ENCODE measurements at regions not wholly inside any gene's neighbourhood (a gene's known extent, or its start where the extent isn't known, plus 50 kb on each side); places are given as distances from the start of the nearest gene placed in this dataset.

DNA sequence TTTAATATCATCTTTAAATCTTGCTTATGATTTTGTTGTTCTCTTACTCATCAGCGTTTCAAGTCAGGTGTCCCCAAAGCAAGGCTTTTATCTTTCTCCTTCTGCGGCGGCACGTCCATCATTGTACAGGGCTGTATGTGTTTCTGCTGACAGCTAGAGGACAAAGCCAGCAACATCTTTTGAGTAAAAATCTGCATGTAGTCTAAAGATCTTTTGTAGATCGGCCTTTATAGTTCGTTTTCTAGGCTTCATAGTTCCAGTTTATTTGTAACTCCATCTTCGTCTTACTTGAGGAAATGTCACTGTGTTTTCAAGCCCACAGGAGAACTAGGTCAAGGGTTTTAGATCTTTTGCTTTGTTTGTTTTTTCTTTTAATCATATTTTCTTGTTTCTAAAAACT is 211.4 kb upstream of the TOPAZ1 start:
- intact Hi-C loops (cut with DNase I): no loop called here
- WGBS, 2 donors: 82 to 87% methylated on average over 7 of the region's 7 CpGs

DNA sequence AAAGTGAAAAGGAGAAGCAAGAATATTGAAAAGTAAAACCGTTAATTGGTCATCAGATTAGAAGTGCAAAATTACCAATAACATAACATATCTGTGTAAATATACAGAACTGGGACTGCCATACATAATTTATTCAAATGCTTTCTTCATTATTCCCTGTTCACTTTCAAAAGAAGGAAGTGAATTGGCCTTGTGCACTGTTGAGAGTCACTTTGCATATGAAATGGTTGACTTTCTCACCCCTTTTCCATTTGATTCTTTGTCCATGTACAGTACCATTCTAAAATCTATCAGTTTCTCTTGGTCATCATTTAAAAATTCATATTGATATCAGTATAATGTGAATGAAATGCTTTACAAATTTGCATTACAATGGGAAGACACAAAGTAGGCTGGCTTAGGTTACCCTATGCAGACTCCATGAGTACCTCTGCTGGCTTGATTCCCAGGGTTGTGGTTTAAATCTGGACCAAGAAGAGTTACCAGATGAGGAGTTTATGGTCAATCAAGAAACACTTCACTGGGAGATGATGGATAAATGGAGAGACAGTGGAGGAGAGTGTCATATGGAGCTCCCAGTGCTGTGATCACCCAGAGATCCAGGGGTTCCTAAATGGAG is 210.9 kb upstream of the TOPAZ1 start:
- no peaks in the 10 kb centered on the region for H3K36me3 ChIP-seq
- H3K4me1 ChIP-seq: no peaks in the 10 kb centered on the region
- intact Hi-C loops (cut with DNase I): no loop called here
- TF ChIP-seq, protein P1, sequence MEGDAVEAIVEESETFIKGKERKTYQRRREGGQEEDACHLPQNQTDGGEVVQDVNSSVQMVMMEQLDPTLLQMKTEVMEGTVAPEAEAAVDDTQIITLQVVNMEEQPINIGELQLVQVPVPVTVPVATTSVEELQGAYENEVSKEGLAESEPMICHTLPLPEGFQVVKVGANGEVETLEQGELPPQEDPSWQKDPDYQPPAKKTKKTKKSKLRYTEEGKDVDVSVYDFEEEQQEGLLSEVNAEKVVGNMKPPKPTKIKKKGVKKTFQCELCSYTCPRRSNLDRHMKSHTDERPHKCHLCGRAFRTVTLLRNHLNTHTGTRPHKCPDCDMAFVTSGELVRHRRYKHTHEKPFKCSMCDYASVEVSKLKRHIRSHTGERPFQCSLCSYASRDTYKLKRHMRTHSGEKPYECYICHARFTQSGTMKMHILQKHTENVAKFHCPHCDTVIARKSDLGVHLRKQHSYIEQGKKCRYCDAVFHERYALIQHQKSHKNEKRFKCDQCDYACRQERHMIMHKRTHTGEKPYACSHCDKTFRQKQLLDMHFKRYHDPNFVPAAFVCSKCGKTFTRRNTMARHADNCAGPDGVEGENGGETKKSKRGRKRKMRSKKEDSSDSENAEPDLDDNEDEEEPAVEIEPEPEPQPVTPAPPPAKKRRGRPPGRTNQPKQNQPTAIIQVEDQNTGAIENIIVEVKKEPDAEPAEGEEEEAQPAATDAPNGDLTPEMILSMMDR (IDR thresholded peaks at IDR 0.05): no peak
- TF ChIP-seq POLR2A (IDR thresholded peaks at IDR 0.05): no peak
- no peaks in the 10 kb centered on the region for H3K9me3 ChIP-seq
- H3K27ac ChIP-seq: no peak overlapping the region
- DNase-seq: no peak
- no peak overlapping the region for H3K4me3 ChIP-seq
- 68 to 81% methylated on average over 1 of the region's 1 CpG for WGBS, 2 donors
- peaks cover 0 to 46% (median 0%) of the 10 kb centered on the region in 4 donors for H3K27me3 ChIP-seq

More for the DNA sequence above, 211.4 kb upstream of the TOPAZ1 start:
- TF ChIP-seq POLR2A (IDR thresholded peaks at IDR 0.05): no peak
- TF ChIP-seq, protein P1 (IDR thresholded peaks at IDR 0.05): no peak
- Histone ChIP-seq H3K27ac (no peak overlapping the region), H3K4me3 (no peak overlapping the region), H3K4me1 (no peaks in the 10 kb centered on the region), H3K36me3 (no peaks in the 10 kb centered on the region), H3K27me3 (peaks cover 0 to 50% (median 0%) of the 10 kb centered on the region in 4 donors), H3K9me3 (no peaks in the 10 kb centered on the region)
- DNase-seq: no peak

DNA sequence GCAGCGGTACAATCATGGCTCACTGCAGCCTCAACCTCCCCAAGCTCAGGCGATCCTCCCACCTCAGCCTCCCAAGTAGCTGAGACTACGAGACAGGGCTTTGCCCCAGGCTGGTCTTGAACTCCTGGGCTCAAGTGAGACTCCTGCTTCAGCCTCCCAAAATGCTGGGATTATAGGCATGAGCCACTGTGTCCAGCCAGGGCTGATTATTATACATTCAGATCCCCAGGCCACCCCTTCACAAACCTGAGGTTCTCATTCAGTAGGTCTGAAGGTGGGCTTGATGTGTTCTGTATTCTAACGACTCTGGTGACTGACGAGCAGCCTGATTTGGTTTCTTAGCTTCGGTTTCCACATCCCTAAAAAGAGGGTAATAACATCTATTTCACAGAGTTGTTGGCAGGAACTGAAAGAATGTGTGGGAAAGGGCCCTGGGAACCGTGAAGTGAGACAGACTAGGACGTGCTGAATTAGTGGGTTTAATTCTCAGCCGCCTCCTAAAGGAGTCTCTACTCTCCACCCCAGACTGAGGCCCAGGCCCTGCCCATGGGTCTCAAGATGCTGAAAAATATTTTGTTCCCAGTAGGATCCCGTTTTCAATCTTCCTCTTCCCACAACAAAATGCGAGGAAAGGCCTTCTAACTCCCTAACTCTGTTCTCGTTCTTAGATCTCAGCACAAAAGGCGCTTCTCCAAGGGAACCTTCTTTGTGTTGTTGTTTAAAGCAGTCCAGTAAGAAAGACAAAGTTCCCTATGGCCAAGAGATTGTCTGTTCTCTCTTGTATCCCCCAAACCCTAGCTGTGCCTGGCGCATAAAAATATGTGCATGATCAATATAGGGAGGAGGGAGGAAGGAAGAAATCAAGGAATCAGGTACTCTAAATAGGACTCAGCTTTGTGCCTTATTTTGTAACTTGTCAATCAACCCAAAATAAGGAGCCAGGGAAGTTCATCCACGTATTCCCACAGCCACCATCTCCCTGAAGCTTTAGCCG is 210.0 kb upstream of the TOPAZ1 start:
- WGBS, 2 donors: 72 to 75% methylated on average over 13 to 16 of the region's 16 CpGs
- TF ChIP-seq, protein P1 (IDR thresholded peaks at IDR 0.05): no peak
- TF ChIP-seq POLR2A (IDR thresholded peaks at IDR 0.05): no peak
- no peaks in the 10 kb centered on the region for H3K36me3 ChIP-seq
- H3K4me1 ChIP-seq: no peaks in the 10 kb centered on the region
- H3K27ac ChIP-seq: no peak overlapping the region
- no peak for DNase-seq
- no peaks in the 10 kb centered on the region for H3K9me3 ChIP-seq
- intact Hi-C loops (cut with DNase I): no loop called here
- no peak overlapping the region for H3K4me3 ChIP-seq
- peaks cover 0 to 40% (median 0%) of the 10 kb centered on the region in 4 donors for H3K27me3 ChIP-seq

DNA sequence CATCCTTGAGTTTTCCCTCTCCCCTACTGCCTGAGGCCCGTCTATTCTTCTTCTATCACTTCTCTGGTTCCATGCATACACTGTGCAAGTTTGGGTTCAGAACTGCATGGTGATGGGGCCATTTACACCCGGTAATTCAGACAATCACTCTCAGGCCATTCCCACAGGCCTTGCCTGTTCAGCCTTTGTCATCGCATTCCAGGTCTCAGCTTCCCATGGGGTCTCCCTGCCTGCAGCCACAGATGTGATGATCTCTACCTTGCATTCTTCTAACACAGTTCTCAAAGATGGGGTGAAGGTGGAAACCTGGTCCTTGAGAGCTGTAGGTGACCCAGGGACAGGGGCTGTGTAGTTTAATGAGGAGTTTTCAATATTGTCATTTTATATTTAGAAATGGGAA is 209.2 kb upstream of the TOPAZ1 start:
- no peaks in the 10 kb centered on the region for H3K9me3 ChIP-seq
- H3K4me1 ChIP-seq: no peaks in the 10 kb centered on the region
- WGBS, 2 donors: 60 to 80% methylated on average over 3 of the region's 3 CpGs
- H3K27me3 ChIP-seq: peaks cover 0 to 36% (median 0%) of the 10 kb centered on the region in 4 donors
- no peak overlapping the region for H3K27ac ChIP-seq
- no peak for DNase-seq
- intact Hi-C loops (cut with DNase I): no loop called here
- TF ChIP-seq POLR2A (IDR thresholded peaks at IDR 0.05): no peak
- TF ChIP-seq, protein P1 (IDR thresholded peaks at IDR 0.05): no peak
- H3K4me3 ChIP-seq: no peak overlapping the region
- H3K36me3 ChIP-seq: no peaks in the 10 kb centered on the region

DNA sequence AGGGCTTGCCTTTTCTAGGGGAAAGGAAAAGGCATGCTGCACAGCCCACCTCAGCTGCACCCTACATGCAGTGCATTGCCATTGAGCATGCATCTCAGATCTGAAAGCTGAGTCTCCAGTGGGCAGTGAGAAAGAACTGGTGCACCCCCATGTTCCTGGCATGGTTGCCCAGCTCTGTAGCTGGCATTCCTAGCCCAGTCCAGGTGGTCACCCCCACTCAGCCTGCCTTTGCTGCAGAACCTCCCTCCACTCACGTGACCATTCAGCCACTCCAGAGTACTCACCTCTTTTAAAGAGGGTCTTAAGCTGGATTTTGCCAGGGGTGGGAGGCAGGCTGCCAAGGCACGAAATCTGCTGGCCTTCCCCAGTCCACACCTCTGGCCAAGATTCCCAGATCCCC is 208.6 kb upstream of the TOPAZ1 start:
- Histone ChIP-seq H3K4me3 (no peak overlapping the region), H3K36me3 (no peaks in the 10 kb centered on the region), H3K27me3 (peaks cover 0 to 33% (median 0%) of the 10 kb centered on the region in 4 donors), H3K27ac (no peak overlapping the region), H3K9me3 (no peaks in the 10 kb centered on the region), H3K4me1 (no peaks in the 10 kb centered on the region)
- DNase-seq: no peak
- intact Hi-C loops (cut with DNase I): no loop called here
- 46 to 66% methylated on average over 2 of the region's 2 CpGs for WGBS, 2 donors
- TF ChIP-seq POLR2A (IDR thresholded peaks at IDR 0.05): no peak
- TF ChIP-seq, protein P1 (IDR thresholded peaks at IDR 0.05): no peak
